NT2/D1 (cell line): ENCODE measurements at regions not wholly inside any gene's neighbourhood (a gene's known extent, or its start where the extent isn't known, plus 50 kb on each side); places are given as distances from the start of the nearest gene placed in this dataset.

ENCODE experiments used
- SUZ12 ChIP-seq: IDR thresholded peaks from 2 replicates; pipeline ENCODE4 v1.6.1; 2011; ENCODE audit not compliant: insufficient read length, insufficient read depth; ENCODE audit errors: extremely low read depth
- YY1 ChIP-seq: IDR thresholded peaks from 2 replicates; pipeline ENCODE4 v1.6.1; 2011; ENCODE audit not compliant: insufficient read length, insufficient read depth

DNA sequence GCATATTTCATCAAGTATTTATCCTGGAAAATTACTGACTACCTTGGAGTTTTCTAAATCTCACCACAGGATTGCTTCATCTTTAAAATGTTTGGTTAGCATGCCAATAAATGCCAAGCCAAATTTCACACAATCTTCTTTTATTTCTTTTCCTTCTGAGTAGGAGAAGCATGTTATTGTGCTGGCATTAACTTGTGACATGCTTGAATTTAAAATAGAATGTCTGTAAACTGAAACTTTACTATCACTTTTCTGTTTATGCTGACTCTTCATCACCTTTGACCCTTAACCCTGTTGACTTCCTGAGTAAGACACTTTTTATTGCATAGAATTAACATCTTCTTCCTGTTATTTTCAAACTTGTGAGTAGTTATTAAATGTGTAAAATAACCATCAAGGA, 56.2 kb upstream of the LRRTM4 start:
- TF ChIP-seq YY1 (no peak), SUZ12 (no peak)
